Activated CD8-positive, alpha-beta memory T cell treated with anti-CD3 and anti-CD28 coated beads, Interleukin-2, amount 10 ng/mL, durations not matched to agents 7 days and 5 days (primary cell): ENCODE measurements at regions not wholly inside any gene's neighbourhood (a gene's known extent, or its start where the extent isn't known, plus 50 kb on each side); places are given as distances from the start of the nearest gene placed in this dataset.

Experiments
- ATAC-seq: fragments of 150-1000 bp; cut with Tn5 transposase; one replicate; pipeline ENCODE4 v1.10.0; 2021; ENCODE audit warnings: moderate library complexity
- CTCF ChIA-PET: fragments of 350-600 bp; sonication (Branson Sonifier 250); formaldehyde crosslinking; loops from one replicate; lab custom pipeline; 2021; ENCODE audit warnings: antibody characterized with exemption; lab: Charles Lee
- DNase-seq: peaks from one replicate; pipeline ENCODE4 v3.0.0-alpha.2; 2020
- H3K27ac Mint-ChIP-seq: one replicate; pipeline ENCODE4 v1.8.0; 2021; ENCODE audit warnings: mild to moderate bottlenecking, mixed read lengths
- H3K27me3 Mint-ChIP-seq: one replicate; pipeline ENCODE4 v1.8.0; 2021; ENCODE audit warnings: mixed read lengths
- H3K36me3 Mint-ChIP-seq: one replicate; pipeline ENCODE4 v1.8.0; 2021; ENCODE audit warnings: mild to moderate bottlenecking, mixed read lengths
- H3K4me1 Mint-ChIP-seq: one replicate; pipeline ENCODE4 v1.8.0; 2021; ENCODE audit warnings: mixed read lengths
- H3K4me3 Mint-ChIP-seq: one replicate; pipeline ENCODE4 v1.8.0; 2021; ENCODE audit warnings: mild to moderate bottlenecking, moderate library complexity, mixed read lengths
- H3K9me3 Mint-ChIP-seq: one replicate; pipeline ENCODE4 v1.8.0; 2022; ENCODE audit warnings: low read depth, mixed read lengths

DNA sequence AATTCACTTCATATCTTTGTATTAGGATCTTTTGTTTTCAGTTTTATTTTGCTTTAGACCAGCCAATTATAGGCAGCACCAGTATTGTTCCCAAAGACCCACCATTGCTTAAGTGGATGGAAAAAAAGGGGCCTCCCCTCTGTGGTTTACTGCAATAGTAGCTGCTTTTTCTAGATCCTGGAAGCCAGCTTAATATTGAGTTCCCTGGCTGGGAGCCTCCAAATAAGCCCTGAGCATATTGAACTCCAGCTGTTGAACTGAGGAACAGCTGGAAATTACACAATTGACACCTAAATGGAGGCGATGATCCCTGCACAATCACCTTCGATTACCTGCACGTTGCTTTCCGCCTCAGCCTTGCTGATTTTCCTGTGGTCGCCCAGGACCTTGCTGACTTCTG is 576.0 kb downstream of the SOX6 start:
- H3K27ac Mint-ChIP-seq, result no peak overlapping the region
- H3K9me3 Mint-ChIP-seq, result no peaks in the 10 kb centered on the region
- no peak for DNase-seq
- no peaks in the 10 kb centered on the region for H3K36me3 Mint-ChIP-seq
- no peaks in the 10 kb centered on the region for H3K27me3 Mint-ChIP-seq
- H3K4me3 Mint-ChIP-seq, result no peak overlapping the region
- CTCF ChIA-PET, result no interaction called here
- H3K4me1 Mint-ChIP-seq, result no peaks in the 10 kb centered on the region
- no peak for ATAC-seq

GRCh38 chr11:15780837-15781236 is 575.5 kb downstream of the SOX6 start:
- DNase-seq (no peak), ATAC-seq (no peak)
- Mint-ChIP-seq H3K27me3 (no peaks in the 10 kb centered on the region), H3K9me3 (no peaks in the 10 kb centered on the region), H3K4me3 (no peak overlapping the region), H3K27ac (no peak overlapping the region), H3K4me1 (no peaks in the 10 kb centered on the region), H3K36me3 (no peaks in the 10 kb centered on the region)
- CTCF ChIA-PET, result no interaction called here

DNA sequence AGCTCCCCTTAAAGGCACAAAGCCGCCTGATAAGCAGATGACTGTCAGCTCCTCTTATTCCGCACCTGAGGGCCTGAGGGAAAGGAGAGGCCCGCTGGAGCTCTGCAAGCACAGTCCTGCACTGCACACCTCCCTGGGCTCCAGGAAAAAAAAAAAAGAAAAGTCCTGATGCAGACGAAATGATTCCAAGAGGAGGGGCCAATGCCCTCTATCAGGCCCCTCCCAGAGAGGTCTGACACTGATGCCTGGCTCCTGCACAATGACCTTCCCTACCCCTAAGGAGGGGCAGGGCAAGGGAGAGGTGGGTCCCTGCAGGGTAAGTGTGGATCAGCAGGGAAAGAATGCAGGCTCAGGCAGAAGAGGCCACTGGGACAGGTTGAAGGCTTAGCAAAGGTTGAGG is 572.7 kb downstream of the SOX6 start:
- CTCF ChIA-PET, result no interaction called here
- Mint-ChIP-seq H3K4me3 (no peak overlapping the region), H3K4me1 (no peaks in the 10 kb centered on the region), H3K9me3 (no peaks in the 10 kb centered on the region), H3K27ac (no peak overlapping the region), H3K36me3 (no peaks in the 10 kb centered on the region), H3K27me3 (no peaks in the 10 kb centered on the region)
- DNase-seq (no peak), ATAC-seq (no peak)

DNA sequence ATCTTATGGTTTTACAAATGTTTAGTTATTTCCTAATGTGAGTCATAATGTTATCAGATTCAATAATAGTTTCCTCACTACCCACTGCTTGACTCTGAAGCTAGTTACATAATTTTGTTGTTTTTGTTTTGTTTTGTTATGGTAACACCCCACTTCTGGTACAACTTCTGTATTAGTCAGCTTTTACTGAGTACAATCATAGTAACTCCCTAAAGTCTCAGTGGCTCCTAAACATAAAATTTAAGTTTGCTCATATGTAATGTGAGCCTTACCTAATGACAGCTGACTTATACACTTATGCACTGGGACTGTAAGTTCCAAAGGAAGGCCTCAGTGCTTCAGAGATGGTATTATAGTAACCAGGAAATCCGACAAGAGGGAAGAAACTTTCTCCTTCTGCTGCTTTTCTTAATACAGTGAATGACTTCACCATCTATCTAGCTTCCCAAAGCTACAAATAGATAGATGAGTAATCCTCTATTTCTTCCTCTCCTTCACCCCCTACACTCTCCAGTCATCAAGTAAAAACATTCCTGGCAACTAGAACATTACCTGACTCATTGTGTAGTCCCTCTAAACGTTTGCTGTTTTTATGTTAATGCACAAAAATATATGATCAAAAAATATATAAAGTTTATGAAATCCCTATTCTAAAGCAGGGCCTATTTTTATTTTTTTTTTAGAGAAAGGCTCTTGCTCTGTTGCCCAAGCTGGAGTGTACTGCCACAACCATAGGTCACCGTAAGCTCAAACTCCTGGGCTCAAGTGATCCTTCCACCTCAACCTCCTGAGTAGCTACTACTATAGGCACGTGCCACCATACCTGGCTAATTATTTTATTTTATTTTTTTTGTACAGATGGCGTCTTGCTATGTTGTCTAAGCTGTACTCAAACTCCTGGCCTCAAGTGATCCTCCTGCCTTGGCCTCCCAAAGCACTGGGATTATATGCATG is 563.0 kb downstream of the SOX6 start:
- H3K4me1 Mint-ChIP-seq, result no peaks in the 10 kb centered on the region
- no peak overlapping the region for H3K27ac Mint-ChIP-seq
- H3K27me3 Mint-ChIP-seq, result no peaks in the 10 kb centered on the region
- no peak for DNase-seq
- H3K36me3 Mint-ChIP-seq, result no peaks in the 10 kb centered on the region
- no peak for ATAC-seq
- CTCF ChIA-PET, result no interaction called here
- peaks cover 2% of the 10 kb centered on the region for H3K9me3 Mint-ChIP-seq
- no peak overlapping the region for H3K4me3 Mint-ChIP-seq

- Mint-ChIP-seq H3K9me3 (peaks cover 2% of the 10 kb centered on the region), H3K36me3 (no peaks in the 10 kb centered on the region), H3K27ac (no peak overlapping the region), H3K27me3 (no peaks in the 10 kb centered on the region), H3K4me1 (no peaks in the 10 kb centered on the region), H3K4me3 (no peak overlapping the region)
- CTCF ChIA-PET, result no interaction called here
- ATAC-seq (no peak), DNase-seq (no peak)
Measured at GRCh38 chr11:15794361-15795150, 561.8 kb downstream of the SOX6 start.

DNA sequence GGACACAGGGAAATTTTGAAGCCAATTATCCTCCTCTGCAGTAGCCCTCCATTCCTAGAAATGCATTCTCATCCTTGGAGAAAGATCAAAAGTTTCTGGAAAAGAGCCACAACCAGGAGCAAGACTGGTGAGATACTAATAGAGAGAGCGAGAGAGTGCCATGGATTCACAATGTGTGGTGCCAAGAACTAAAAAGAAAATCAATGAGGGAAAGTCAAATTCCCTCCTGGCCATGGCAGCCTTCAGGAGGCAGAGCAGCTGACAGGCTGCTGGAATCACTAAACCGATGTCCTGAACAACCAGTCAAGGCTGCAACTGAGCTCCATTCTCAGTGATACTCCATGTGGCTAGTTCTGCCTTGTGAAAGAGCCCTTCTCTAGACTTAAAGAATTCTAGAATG is 561.0 kb downstream of the SOX6 start:
- no peak overlapping the region for H3K4me3 Mint-ChIP-seq
- ATAC-seq (no peak), DNase-seq (no peak)
- peaks cover 2% of the 10 kb centered on the region for H3K9me3 Mint-ChIP-seq
- no peaks in the 10 kb centered on the region for H3K36me3 Mint-ChIP-seq
- no peak overlapping the region for H3K27ac Mint-ChIP-seq
- H3K27me3 Mint-ChIP-seq, result no peaks in the 10 kb centered on the region
- H3K4me1 Mint-ChIP-seq, result peaks cover 3% of the 10 kb centered on the region
- CTCF ChIA-PET, result no interaction called here

DNA sequence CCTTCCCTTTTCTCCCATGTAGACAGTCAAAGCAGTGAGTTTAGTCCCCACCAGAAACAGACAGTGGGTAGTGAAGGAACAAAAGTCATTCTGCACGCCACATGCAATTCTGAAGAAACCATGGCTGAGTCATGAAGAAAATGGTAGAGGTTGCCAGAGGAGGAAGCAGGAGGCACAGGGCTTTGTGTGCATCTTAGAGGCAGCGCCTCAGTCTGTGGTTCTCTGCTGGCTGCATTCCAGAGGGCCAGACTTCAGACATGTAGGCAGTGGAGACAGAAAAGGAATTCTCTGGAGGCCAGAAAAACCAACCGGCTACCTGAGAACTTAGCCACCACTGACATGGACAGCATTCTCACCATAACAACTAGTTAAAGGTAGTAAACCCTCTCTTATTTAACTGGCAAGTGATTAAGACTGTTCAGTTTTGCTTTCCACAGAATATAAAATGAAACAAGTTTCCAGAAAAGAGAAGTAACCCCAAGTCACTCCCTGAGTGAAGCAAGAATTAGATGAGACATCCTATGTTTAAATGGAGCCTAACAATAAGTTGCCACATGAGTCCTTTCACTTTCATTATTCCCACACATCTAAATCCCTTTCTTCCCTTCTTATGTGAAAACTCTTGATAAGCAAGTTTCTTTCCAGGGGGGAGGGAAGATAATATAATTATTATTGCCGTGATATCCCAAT is 556.1 kb downstream of the SOX6 start:
- Mint-ChIP-seq H3K27me3 (no peaks in the 10 kb centered on the region), H3K9me3 (no peaks in the 10 kb centered on the region), H3K4me1 (peaks cover 3% of the 10 kb centered on the region), H3K36me3 (no peaks in the 10 kb centered on the region), H3K4me3 (no peak overlapping the region), H3K27ac (no peak overlapping the region)
- DNase-seq (no peak), ATAC-seq (no peak)
- CTCF ChIA-PET, result no interaction called here

DNA sequence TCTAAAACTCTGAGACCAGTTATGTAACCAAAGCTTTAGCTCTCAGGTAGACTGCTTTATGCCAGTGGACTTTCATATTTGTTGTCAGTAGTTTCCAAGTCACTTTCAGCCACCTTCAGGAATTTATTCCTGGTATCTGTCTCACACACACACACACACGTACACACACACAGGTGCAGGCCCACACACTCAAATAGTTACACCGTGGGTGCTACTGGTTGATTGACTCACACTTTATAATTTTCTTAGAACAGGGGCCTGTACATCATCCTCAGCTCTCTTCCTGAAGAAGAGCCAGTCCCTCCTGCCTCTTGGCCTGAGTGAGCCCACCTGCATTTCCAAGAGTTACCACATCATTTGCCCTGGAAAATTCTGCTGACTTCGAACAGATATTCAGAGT is 555.2 kb downstream of the SOX6 start:
- CTCF ChIA-PET, result no interaction called here
- ATAC-seq, result no peak

GRCh38 chr11:15801616-15802015 is 554.7 kb downstream of the SOX6 start:
- ATAC-seq (no peak), DNase-seq (no peak)
- H3K4me1 Mint-ChIP-seq, result peaks cover 3% of the 10 kb centered on the region
- CTCF ChIA-PET, result no interaction called here
- H3K36me3 Mint-ChIP-seq, result no peaks in the 10 kb centered on the region
- no peaks in the 10 kb centered on the region for H3K9me3 Mint-ChIP-seq
- no peaks in the 10 kb centered on the region for H3K27me3 Mint-ChIP-seq
- H3K4me3 Mint-ChIP-seq, result no peak overlapping the region
- no peak overlapping the region for H3K27ac Mint-ChIP-seq

More for the DNA sequence above, 555.2 kb downstream of the SOX6 start:
- no peak overlapping the region for H3K4me3 Mint-ChIP-seq
- H3K9me3 Mint-ChIP-seq, result no peaks in the 10 kb centered on the region
- no peaks in the 10 kb centered on the region for H3K27me3 Mint-ChIP-seq
- no peak for DNase-seq
- peaks cover 3% of the 10 kb centered on the region for H3K4me1 Mint-ChIP-seq
- H3K27ac Mint-ChIP-seq, result no peak overlapping the region
- no peaks in the 10 kb centered on the region for H3K36me3 Mint-ChIP-seq

GRCh38 chr11:15805726-15806125 is 550.6 kb downstream of the SOX6 start:
- no peak for ATAC-seq
- DNase-seq, result no peak
- H3K4me3 Mint-ChIP-seq, result no peak overlapping the region
- CTCF ChIA-PET, result no interaction called here
- no peaks in the 10 kb centered on the region for H3K36me3 Mint-ChIP-seq
- H3K4me1 Mint-ChIP-seq, result no peaks in the 10 kb centered on the region
- no peaks in the 10 kb centered on the region for H3K27me3 Mint-ChIP-seq
- no peak overlapping the region for H3K27ac Mint-ChIP-seq
- no peaks in the 10 kb centered on the region for H3K9me3 Mint-ChIP-seq

DNA sequence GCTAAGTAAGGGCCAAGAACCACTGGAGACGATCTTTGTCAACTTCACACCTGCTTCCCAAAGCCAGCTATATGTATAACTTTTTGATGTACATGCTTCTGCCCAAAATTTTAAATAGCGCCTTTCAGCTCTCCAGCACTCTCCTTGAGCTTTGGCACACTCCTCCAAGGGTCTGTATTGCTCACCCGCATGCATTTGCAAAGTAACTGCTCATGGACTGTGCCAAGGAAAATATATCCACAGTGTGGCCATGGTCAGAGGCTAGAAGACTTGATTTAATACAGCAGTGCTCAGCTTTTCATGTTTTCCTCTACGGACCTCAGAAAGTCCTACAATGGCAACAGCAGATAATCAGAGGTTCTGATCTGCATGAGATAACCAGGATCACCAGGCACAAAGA is 550.1 kb downstream of the SOX6 start:
- H3K27ac Mint-ChIP-seq, result no peak overlapping the region
- H3K4me3 Mint-ChIP-seq, result no peak overlapping the region
- H3K4me1 Mint-ChIP-seq, result no peaks in the 10 kb centered on the region
- no peaks in the 10 kb centered on the region for H3K36me3 Mint-ChIP-seq
- DNase-seq, result no peak
- no peak for ATAC-seq
- H3K27me3 Mint-ChIP-seq, result no peaks in the 10 kb centered on the region
- CTCF ChIA-PET, result no interaction called here
- H3K9me3 Mint-ChIP-seq, result no peaks in the 10 kb centered on the region

GRCh38 chr11:15807827-15808226 is 548.5 kb downstream of the SOX6 start:
- CTCF ChIA-PET, result no interaction called here
- no peak for DNase-seq
- H3K36me3 Mint-ChIP-seq, result no peaks in the 10 kb centered on the region
- no peak for ATAC-seq
- no peaks in the 10 kb centered on the region for H3K27me3 Mint-ChIP-seq
- H3K4me1 Mint-ChIP-seq, result no peaks in the 10 kb centered on the region
- no peak overlapping the region for H3K27ac Mint-ChIP-seq
- H3K9me3 Mint-ChIP-seq, result no peaks in the 10 kb centered on the region
- H3K4me3 Mint-ChIP-seq, result no peak overlapping the region

- DNase-seq, result no peak
- ATAC-seq, result no peak
- peaks cover 2% of the 10 kb centered on the region for H3K27me3 Mint-ChIP-seq
- no peaks in the 10 kb centered on the region for H3K36me3 Mint-ChIP-seq
- no peaks in the 10 kb centered on the region for H3K9me3 Mint-ChIP-seq
- H3K4me1 Mint-ChIP-seq, result no peaks in the 10 kb centered on the region
- CTCF ChIA-PET, result no interaction called here
- H3K27ac Mint-ChIP-seq, result no peak overlapping the region
- H3K4me3 Mint-ChIP-seq, result no peak overlapping the region
Measured at GRCh38 chr11:15810082-15810481, 546.3 kb downstream of the SOX6 start.
